ENCODE measurements at regions not wholly inside any gene's neighbourhood (a gene's known extent, or its start where the extent isn't known, plus 50 kb on each side); places are given as distances from the start of the nearest gene placed in this dataset.

DNA sequence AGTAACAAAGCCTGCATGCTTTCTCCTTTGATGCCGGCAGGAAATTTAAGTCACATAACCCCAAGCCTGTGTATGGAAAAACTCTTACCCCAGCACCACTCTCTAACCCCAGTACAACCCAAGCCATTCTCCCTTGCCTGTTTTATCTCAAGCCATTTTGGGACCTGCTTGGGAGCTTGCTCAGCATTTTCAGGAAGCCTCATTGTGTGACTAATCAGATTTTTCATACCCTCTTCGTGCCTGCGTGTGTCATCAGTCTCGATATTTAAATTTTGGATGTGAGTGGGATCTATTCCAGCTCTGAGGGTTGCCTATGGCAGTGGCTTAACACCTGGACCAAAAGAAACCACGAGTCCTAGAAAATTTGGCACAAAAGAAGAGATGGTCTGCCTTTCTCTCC is 426.2 kb downstream of the SQOR start:
- CTCF ChIA-PET (ENCODE audit: partially characterized antibody) = interaction anchor here (1.2 kb wide), 1 partner anchor 24 kb away, joined by 3 read pairs; no protein-coding TSS in a partner anchor
- H3K4me1 ChIP-seq (replicated peaks in 1 of 4; ENCODE audit: control insufficient read depth in 3 of 4, insufficient read depth in 4 of 4, low read length in 3 of 4) = no peaks in the 10 kb centered on the region
- TF ChIP-seq BACH1 (IDR thresholded peaks at IDR 0.05; ENCODE audit: low read length) (peak; percentile 55; the same call in 1 of the 2 replicates), SIRT6 (IDR thresholded peaks at IDR 0.05; ENCODE audit: low read length) (no peak), CTBP2 (IDR thresholded peaks at IDR 0.05; ENCODE audit: borderline replicate concordance, insufficient read depth, insufficient read length, low read length) (no peak)
- no peak overlapping the region for H3K23ac ChIP-seq (ENCODE audit: insufficient read length)
- FAIRE-seq = no peak
- POLR2A ChIA-PET (ENCODE audit: partially characterized antibody) = no interaction called here
- DNase-seq (ENCODE audit: low read depth in 1 of 2, low spot score in 2 of 2) = no peak
- H2BK5ac ChIP-seq (ENCODE audit: low read depth, low read length) = no peak overlapping the region
- no peak overlapping the region for H2AK5ac ChIP-seq (ENCODE audit: low read depth, low read length)
- H2AFZ ChIP-seq (ENCODE audit: low read length) = no peak overlapping the region
- H3K27ac ChIP-seq (ENCODE audit: low read depth, low read length) = no peak overlapping the region
- H3K23me2 ChIP-seq (ENCODE audit: low read depth, low read length) = no peaks in the 10 kb centered on the region
- H3K4me2 ChIP-seq (ENCODE audit: insufficient read depth in 1 of 2, low read depth in 2 of 2, low read length in 2 of 2) = no peak overlapping the region
- H3K4me3 ChIP-seq (ENCODE audit: extremely low read depth in 1 of 4, insufficient read depth in 2 of 4, low read depth in 3 of 4, low read length in 4 of 4) = no peak overlapping the region
- no peaks in the 10 kb centered on the region for H3K27me3 ChIP-seq (replicated peaks in 1 of 4; ENCODE audit: control insufficient read depth in 3 of 4, extremely low read depth in 1 of 4, insufficient read depth in 3 of 4, low read length in 3 of 4)
- no peak overlapping the region for H3K56ac ChIP-seq (replicated peaks; ENCODE audit: insufficient read length, low read depth, low read length)
- H4K91ac ChIP-seq (replicated peaks; ENCODE audit: insufficient read length, low read length) = no peak overlapping the region
- no peak overlapping the region for H2BK20ac ChIP-seq (ENCODE audit: low read length)
- H3K36me3 ChIP-seq (ENCODE audit: control insufficient read depth in 2 of 4, insufficient read depth in 4 of 4, low read length in 3 of 4) = no peaks in the 10 kb centered on the region
- H3K18ac ChIP-seq (ENCODE audit: extremely low read depth, low read length) = no peak overlapping the region
- H4K5ac ChIP-seq (ENCODE audit: insufficient read length, low read depth, low read length) = no peak overlapping the region
- H3K4ac ChIP-seq (replicated peaks; ENCODE audit: insufficient read length, low read depth, low read length) = no peak overlapping the region
- H2BK12ac ChIP-seq (ENCODE audit: low read depth, low read length) = no peak overlapping the region
- WGBS, 2 experiments (ENCODE audit: extremely low coverage in 1 of 2, insufficient coverage in 1 of 2, insufficient read length in 1 of 2, insufficient replicate concordance in 2 of 2, low coverage in 1 of 2, low lambda C conversion rate in 2 of 2, missing lambda C conversion rate in 1 of 2) = 95% methylated on average over 5 of the region's 5 CpGs; no CpG with 5 or more reads in 1 of the 2 experiments
- H2BK120ac ChIP-seq (replicated peaks; ENCODE audit: low read depth, low read length) = no peak overlapping the region
- no peaks in the 10 kb centered on the region for H3K79me1 ChIP-seq (ENCODE audit: low read depth, low read length)
- H4K20me1 ChIP-seq (replicated peaks in 1 of 2; ENCODE audit: control insufficient read depth in 1 of 2, insufficient read depth in 2 of 2, low read length in 2 of 2) = no peaks in the 10 kb centered on the region
- H3K9ac ChIP-seq (replicated peaks in 1 of 4; ENCODE audit: extremely low read depth in 1 of 4, low read depth in 3 of 4, low read length in 3 of 4) = no peak overlapping the region
- H3K79me2 ChIP-seq (ENCODE audit: control insufficient read depth in 1 of 2, insufficient read depth in 2 of 2, low read length in 2 of 2) = no peaks in the 10 kb centered on the region
- no peak overlapping the region for H2BK15ac ChIP-seq (ENCODE audit: low read length)
- no peaks in the 10 kb centered on the region for H3K9me3 ChIP-seq (ENCODE audit: insufficient read depth in 2 of 2, low read depth in 1 of 2, low read length in 1 of 2)
- H3K14ac ChIP-seq (ENCODE audit: insufficient read length) = no peak overlapping the region
- no peak overlapping the region for H4K8ac ChIP-seq (ENCODE audit: extremely low read depth, insufficient read depth, low read length)

Data from H1 (cell line).